ENCODE measurements at regions not wholly inside any gene's neighbourhood (a gene's known extent, or its start where the extent isn't known, plus 50 kb on each side); places are given as distances from the start of the nearest gene placed in this dataset.

- no peak for TF ChIP-seq CTCF (IDR thresholded peaks at IDR 0.05; ENCODE audit: low read depth, low read length)
- no peak for TF ChIP-seq EZH2phosphoT487 (IDR thresholded peaks at IDR 0.05; ENCODE audit: low read depth)
Measured at GRCh38 chr10:60703266-60704041, 74.8 kb upstream of the CDK1 start.
